ENCODE measurements at regions not wholly inside any gene's neighbourhood (a gene's known extent, or its start where the extent isn't known, plus 50 kb on each side); places are given as distances from the start of the nearest gene placed in this dataset.

DNA sequence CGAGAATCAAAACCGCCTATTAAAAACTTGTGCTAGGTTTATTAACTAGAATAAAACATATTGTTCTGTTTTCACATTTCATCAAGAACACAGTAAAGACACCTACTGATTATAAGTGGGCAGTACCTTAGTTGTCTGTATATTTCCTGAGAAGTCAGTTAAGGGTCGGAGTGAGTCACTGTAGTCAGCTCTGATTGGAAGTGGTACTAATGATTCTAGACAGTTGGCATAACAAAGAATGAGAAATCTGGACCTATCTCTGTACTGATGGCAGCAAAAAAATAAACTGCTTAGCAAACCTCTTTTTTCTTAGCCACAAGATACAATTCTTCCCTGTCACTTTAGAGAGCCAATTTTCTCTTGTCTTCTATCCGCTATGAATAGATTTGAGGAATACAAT, 387.3 kb upstream of the ADGRB3 start:
- TF ChIP-seq NBN (IDR thresholded peaks at IDR 0.05) (no peak), ZNF384 (IDR thresholded peaks at IDR 0.05; ENCODE audit: borderline replicate concordance, low read depth, low read length) (no peak), NFIC (IDR thresholded peaks at IDR 0.05; ENCODE audit: low read depth, low read length) (no peak), ZNF622 (IDR thresholded peaks at IDR 0.05) (no peak), POLR2AphosphoS2 (IDR thresholded peaks at IDR 0.05; ENCODE audit: low read depth, low read length) (no peak), IKZF1 (conservative IDR thresholded peaks at IDR 0.05) (no peak), STAT3 (IDR thresholded peaks at IDR 0.05; ENCODE audit: low read depth, low read length) (no peak), ATF2 (IDR thresholded peaks at IDR 0.05; ENCODE audit: low read length) (no peak), EZH2 (IDR thresholded peaks at IDR 0.05; ENCODE audit: borderline replicate concordance, control insufficient read depth, low read depth, low read length) (no peak), RAD21 (IDR thresholded peaks at IDR 0.05; ENCODE audit: insufficient read depth, low read depth, low read length) (no peak), SP1 (IDR thresholded peaks at IDR 0.05; ENCODE audit: low read depth, low read length) (no peak), POLR2AphosphoS5 (IDR thresholded peaks at IDR 0.05; ENCODE audit: low read length) (no peak)
- TF ChIP-seq, protein P1, sequence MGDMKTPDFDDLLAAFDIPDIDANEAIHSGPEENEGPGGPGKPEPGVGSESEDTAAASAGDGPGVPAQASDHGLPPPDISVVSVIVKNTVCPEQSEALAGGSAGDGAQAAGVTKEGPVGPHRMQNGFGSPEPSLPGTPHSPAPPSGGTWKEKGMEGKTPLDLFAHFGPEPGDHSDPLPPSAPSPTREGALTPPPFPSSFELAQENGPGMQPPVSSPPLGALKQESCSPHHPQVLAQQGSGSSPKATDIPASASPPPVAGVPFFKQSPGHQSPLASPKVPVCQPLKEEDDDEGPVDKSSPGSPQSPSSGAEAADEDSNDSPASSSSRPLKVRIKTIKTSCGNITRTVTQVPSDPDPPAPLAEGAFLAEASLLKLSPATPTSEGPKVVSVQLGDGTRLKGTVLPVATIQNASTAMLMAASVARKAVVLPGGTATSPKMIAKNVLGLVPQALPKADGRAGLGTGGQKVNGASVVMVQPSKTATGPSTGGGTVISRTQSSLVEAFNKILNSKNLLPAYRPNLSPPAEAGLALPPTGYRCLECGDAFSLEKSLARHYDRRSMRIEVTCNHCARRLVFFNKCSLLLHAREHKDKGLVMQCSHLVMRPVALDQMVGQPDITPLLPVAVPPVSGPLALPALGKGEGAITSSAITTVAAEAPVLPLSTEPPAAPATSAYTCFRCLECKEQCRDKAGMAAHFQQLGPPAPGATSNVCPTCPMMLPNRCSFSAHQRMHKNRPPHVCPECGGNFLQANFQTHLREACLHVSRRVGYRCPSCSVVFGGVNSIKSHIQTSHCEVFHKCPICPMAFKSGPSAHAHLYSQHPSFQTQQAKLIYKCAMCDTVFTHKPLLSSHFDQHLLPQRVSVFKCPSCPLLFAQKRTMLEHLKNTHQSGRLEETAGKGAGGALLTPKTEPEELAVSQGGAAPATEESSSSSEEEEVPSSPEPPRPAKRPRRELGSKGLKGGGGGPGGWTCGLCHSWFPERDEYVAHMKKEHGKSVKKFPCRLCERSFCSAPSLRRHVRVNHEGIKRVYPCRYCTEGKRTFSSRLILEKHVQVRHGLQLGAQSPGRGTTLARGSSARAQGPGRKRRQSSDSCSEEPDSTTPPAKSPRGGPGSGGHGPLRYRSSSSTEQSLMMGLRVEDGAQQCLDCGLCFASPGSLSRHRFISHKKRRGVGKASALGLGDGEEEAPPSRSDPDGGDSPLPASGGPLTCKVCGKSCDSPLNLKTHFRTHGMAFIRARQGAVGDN (IDR thresholded peaks at IDR 0.05), result no peak
- TF ChIP-seq, protein P2, sequence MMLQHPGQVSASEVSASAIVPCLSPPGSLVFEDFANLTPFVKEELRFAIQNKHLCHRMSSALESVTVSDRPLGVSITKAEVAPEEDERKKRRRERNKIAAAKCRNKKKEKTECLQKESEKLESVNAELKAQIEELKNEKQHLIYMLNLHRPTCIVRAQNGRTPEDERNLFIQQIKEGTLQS (IDR thresholded peaks at IDR 0.05; ENCODE audit: borderline replicate concordance, extremely low read depth, low read depth, low read length), result no peak
- TF ChIP-seq, protein P3, sequence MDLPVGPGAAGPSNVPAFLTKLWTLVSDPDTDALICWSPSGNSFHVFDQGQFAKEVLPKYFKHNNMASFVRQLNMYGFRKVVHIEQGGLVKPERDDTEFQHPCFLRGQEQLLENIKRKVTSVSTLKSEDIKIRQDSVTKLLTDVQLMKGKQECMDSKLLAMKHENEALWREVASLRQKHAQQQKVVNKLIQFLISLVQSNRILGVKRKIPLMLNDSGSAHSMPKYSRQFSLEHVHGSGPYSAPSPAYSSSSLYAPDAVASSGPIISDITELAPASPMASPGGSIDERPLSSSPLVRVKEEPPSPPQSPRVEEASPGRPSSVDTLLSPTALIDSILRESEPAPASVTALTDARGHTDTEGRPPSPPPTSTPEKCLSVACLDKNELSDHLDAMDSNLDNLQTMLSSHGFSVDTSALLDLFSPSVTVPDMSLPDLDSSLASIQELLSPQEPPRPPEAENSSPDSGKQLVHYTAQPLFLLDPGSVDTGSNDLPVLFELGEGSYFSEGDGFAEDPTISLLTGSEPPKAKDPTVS (IDR thresholded peaks at IDR 0.05; ENCODE audit: low read depth, low read length), result no peak
- Histone ChIP-seq H3K4me3 (no peak overlapping the region), H4K20me1 (ENCODE audit: control insufficient read depth, insufficient read depth) (no peaks in the 10 kb centered on the region), H3K4me2 (ENCODE audit: control insufficient read depth, insufficient read depth) (no peak overlapping the region), H3K9ac (ENCODE audit: control insufficient read depth, insufficient read depth, low read length) (no peak overlapping the region), H3K36me3 (ENCODE audit: control insufficient read depth in 2 of 2, insufficient read depth in 2 of 2, low read length in 1 of 2) (no peaks in the 10 kb centered on the region), H3K9me3 (replicated peaks; ENCODE audit: control insufficient read depth, insufficient read depth, low read length) (no peaks in the 10 kb centered on the region), H3K27me3 (replicated peaks in 1 of 2; ENCODE audit: control insufficient read depth in 2 of 2, insufficient read depth in 2 of 2, low read length in 1 of 2) (no peaks in the 10 kb centered on the region), H3K27ac (ENCODE audit: control insufficient read depth, insufficient read depth) (no peak overlapping the region), H2AFZ (ENCODE audit: control insufficient read depth, low read depth, low read length) (no peak overlapping the region), H3K79me2 (ENCODE audit: control insufficient read depth, insufficient read depth, low read length) (no peaks in the 10 kb centered on the region), H3K4me1 (ENCODE audit: control insufficient read depth, insufficient read depth, low read length) (no peaks in the 10 kb centered on the region)
- intact Hi-C loops (cut with micrococcal nuclease; ENCODE audit: unreplicated experiment) (no loop called here), in situ Hi-C loops (cut with MboI) (no loop called here)
- ChIA-PET POLR2A (no interaction called here), CTCF (interaction anchor here (1.2 kb wide), 1 partner anchor 21 kb away, joined by 3 read pairs; no protein-coding TSS in a partner anchor), SMC1A (ENCODE audit: uncharacterized antibody, unreplicated experiment) (interaction anchor here (1.9 kb wide), 1 partner anchor 10 kb away, joined by 9 read pairs; no protein-coding TSS in a partner anchor), RAD21 (ENCODE audit: unreplicated experiment) (interaction anchor here (1.1 kb wide), 1 partner anchor 9 kb away, joined by 7 read pairs; no protein-coding TSS in a partner anchor)
- BruUV-seq (replicated peaks), result no TSS peak
- 84% methylated on average over 4 of the region's 4 CpGs for WGBS (ENCODE audit: insufficient coverage, insufficient replicate concordance, low lambda C conversion rate, missing lambda C conversion rate)
- FAIRE-seq (no peak), ATAC-seq (no peak), DNase-seq (ENCODE audit: low read depth, low spot score) (no peak)
